ENCODE measurements at regions not wholly inside any gene's neighbourhood (a gene's known extent, or its start where the extent isn't known, plus 50 kb on each side); places are given as distances from the start of the nearest gene placed in this dataset.

DNA sequence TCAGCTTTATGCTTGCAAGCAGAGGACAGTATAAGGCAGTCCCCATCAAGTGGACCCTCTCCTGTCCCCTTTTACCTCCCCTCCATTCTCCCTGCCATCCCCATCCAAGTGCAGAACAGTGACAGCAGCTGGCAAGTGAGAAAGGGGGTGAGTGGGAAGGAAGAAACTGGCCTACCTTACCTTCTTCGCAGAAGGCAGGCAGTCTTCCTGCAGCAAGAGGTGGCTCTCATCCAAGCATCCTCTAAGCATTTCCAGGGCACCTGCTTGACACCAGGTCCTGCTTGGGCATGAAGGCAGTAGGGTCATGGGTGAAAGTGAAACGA lies 77.3 kb upstream of the SH3PXD2B start:
- no TSS peak for BruUV-seq (replicated peaks)
- no peak overlapping the region for H3K4me3 Mint-ChIP-seq (ENCODE audit: unreplicated experiment)

DNA sequence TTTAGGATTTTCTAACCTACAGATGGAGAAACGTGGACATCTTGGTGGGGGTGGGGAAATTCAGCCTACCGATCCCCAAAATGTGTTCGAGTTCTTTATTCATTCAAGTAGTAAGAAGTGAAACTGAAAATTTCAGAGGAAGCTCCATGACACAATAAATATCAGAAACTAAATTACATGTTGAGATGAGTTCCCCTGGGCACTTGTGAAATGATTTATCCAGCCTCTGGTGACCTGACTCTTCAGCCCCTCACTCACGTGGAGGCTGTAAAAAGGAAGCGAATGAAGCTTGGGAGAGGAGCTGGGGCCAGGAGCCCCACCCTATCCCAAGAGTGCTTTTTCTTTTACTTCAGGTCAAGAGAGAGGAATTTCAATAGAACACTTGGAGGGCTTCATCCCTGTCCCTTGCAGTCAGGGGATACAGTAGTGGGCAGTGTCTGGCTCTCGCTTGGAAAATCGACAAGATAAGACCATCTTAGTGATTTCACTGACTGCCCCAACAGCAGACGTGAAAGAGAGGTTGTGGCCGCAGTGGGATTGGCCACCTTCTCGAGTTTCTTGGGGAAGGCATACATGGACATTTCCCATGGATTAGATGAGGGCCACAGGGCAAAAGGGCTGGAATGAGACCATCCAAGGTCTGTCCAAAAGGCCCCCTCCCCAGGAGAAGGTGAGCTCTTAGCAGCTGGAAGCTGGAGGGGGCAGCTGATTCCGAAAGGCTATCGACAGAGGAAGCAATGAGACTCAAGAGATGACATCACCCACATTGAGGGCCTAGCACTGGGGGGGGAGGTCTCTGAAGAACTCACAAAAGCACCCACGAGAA lies 76.8 kb upstream of the SH3PXD2B start:
- no peaks in the 10 kb centered on the region for H3K27me3 Mint-ChIP-seq (ENCODE audit: insufficient read depth, unreplicated experiment)
- intact Hi-C loops (cut with micrococcal nuclease) = no loop called here
- H3K36me3 Mint-ChIP-seq (ENCODE audit: insufficient read depth, unreplicated experiment) = no peaks in the 10 kb centered on the region
- no peak for TF ChIP-seq CTCF (IDR thresholded peaks at IDR 0.05; ENCODE audit: unreplicated experiment)
- H3K27ac Mint-ChIP-seq (ENCODE audit: low read depth, unreplicated experiment) = no peak overlapping the region
- CTCF ChIA-PET = interaction anchor here (1.1 to 2.1 kb wide), 4 partner anchors 30 to 166 kb away, joined by 3 to 6 read pairs (median 6); no protein-coding TSS in a partner anchor
- POLR2A ChIA-PET = interaction anchor here (3.2 kb wide), 1 partner anchor 27 kb away, joined by 12 read pairs; no protein-coding TSS in a partner anchor
- peaks cover 27% of the 10 kb centered on the region for H3K4me1 Mint-ChIP-seq (ENCODE audit: insufficient read depth, unreplicated experiment)
- H3K9me3 Mint-ChIP-seq (ENCODE audit: unreplicated experiment) = peaks cover 5% of the 10 kb centered on the region
- no peak for DNase-seq (ENCODE audit: unreplicated experiment)
- no peak overlapping the region for H3K4me3 Mint-ChIP-seq (ENCODE audit: unreplicated experiment)
- no TSS peak for BruUV-seq (replicated peaks)

More for the DNA sequence above, 77.3 kb upstream of the SH3PXD2B start:
- CTCF ChIA-PET = interaction anchor here (0.6 to 2.1 kb wide), 5 partner anchors 29 to 166 kb away, joined by 3 to 6 read pairs (median 5); no protein-coding TSS in a partner anchor
- Mint-ChIP-seq H3K4me1 (ENCODE audit: insufficient read depth, unreplicated experiment) (peaks cover 27% of the 10 kb centered on the region), H3K9me3 (ENCODE audit: unreplicated experiment) (peaks cover 5% of the 10 kb centered on the region), H3K27me3 (ENCODE audit: insufficient read depth, unreplicated experiment) (no peaks in the 10 kb centered on the region), H3K36me3 (ENCODE audit: insufficient read depth, unreplicated experiment) (no peaks in the 10 kb centered on the region), H3K27ac (ENCODE audit: low read depth, unreplicated experiment) (no peak overlapping the region)
- no peak for TF ChIP-seq CTCF (IDR thresholded peaks at IDR 0.05; ENCODE audit: unreplicated experiment)
- POLR2A ChIA-PET = interaction anchor here (3.2 to 5.6 kb wide), 2 partner anchors 27 to 29 kb away, joined by 12 to 76 read pairs; no protein-coding TSS in a partner anchor
- intact Hi-C loops (cut with micrococcal nuclease) = no loop called here
- no peak for DNase-seq (ENCODE audit: unreplicated experiment)

DNA sequence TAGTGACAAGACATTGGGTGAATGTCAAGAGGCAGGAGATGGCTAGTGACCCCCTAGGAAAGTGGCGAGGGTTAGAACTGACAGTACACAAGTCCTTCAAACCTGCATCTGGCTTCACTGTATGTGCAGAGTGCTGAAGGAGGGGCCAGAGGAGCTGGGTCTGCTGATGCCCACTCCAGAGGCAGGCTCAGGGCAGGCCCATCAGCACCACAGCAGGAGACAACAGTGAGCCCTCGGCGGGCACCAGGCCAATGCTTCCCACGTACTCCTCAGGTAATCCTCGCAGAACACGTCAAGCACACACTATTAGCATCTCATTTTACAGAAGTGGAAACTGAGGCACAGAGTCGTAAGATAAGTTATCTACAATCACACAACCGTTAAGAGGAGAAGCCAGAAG lies 76.1 kb upstream of the SH3PXD2B start:
- Mint-ChIP-seq H3K27me3 (ENCODE audit: insufficient read depth, unreplicated experiment) (no peaks in the 10 kb centered on the region), H3K27ac (ENCODE audit: low read depth, unreplicated experiment) (peak overlapping the region; percentile 25), H3K9me3 (ENCODE audit: unreplicated experiment) (peaks cover 5% of the 10 kb centered on the region), H3K4me3 (ENCODE audit: unreplicated experiment) (no peak overlapping the region), H3K36me3 (ENCODE audit: insufficient read depth, unreplicated experiment) (no peaks in the 10 kb centered on the region), H3K4me1 (ENCODE audit: insufficient read depth, unreplicated experiment) (peaks cover 27% of the 10 kb centered on the region)
- POLR2A ChIA-PET = no interaction called here
- no peak for TF ChIP-seq CTCF (IDR thresholded peaks at IDR 0.05; ENCODE audit: unreplicated experiment)
- BruUV-seq (replicated peaks) = no TSS peak
- CTCF ChIA-PET = interaction anchor here (2.0 kb wide), 1 partner anchor 51 kb away, joined by 6 read pairs; no protein-coding TSS in a partner anchor
- intact Hi-C loops (cut with micrococcal nuclease) = no loop called here
- DNase-seq (ENCODE audit: unreplicated experiment) = no peak

- Mint-ChIP-seq H3K36me3 (ENCODE audit: insufficient read depth, unreplicated experiment) (no peaks in the 10 kb centered on the region), H3K4me3 (ENCODE audit: unreplicated experiment) (no peak overlapping the region), H3K27me3 (ENCODE audit: insufficient read depth, unreplicated experiment) (no peaks in the 10 kb centered on the region), H3K4me1 (ENCODE audit: insufficient read depth, unreplicated experiment) (peaks cover 25% of the 10 kb centered on the region), H3K27ac (ENCODE audit: low read depth, unreplicated experiment) (peak overlapping the region; percentile 25), H3K9me3 (ENCODE audit: unreplicated experiment) (peaks cover 5% of the 10 kb centered on the region)
- no peak for TF ChIP-seq CTCF (IDR thresholded peaks at IDR 0.05; ENCODE audit: unreplicated experiment)
- intact Hi-C loops (cut with micrococcal nuclease) = no loop called here
- no TSS peak for BruUV-seq (replicated peaks)
- POLR2A ChIA-PET = no interaction called here
- DNase-seq (ENCODE audit: unreplicated experiment) = no peak
- CTCF ChIA-PET = interaction anchor here (1.1 kb wide), 1 partner anchor 111 kb away, joined by 3 read pairs; the partner anchor contains the start of gene NEURL1B
These were observed 75.6 kb upstream of the SH3PXD2B start for GRCh38 chr5:172529896-172530295.
